ENCODE measurements at regions not wholly inside any gene's neighbourhood (a gene's known extent, or its start where the extent isn't known, plus 50 kb on each side); places are given as distances from the start of the nearest gene placed in this dataset.

DNA sequence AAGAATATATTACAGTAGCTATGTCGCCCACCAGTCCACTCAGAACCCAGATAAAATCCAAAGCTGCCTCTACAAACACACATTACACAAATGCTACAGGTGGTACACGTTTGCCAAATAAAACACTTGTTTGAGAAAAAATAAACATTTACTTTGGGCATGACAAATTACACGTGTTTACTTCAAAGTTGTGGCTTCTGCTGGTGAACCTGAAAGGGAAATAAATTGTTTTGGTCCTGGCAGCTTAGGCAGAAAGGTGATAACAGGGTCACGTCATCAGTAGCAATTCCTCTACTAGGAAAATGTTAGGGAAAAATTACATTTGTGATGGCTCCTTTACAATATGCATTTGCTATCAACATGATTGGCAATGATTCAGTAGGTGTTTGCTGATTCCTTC is 497.3 kb upstream of the WWC1 start:
- ATAC-seq (no peak), DNase-seq (no peak)
- Mint-ChIP-seq H3K27me3 (no peaks in the 10 kb centered on the region), H3K27ac (no peak overlapping the region), H3K4me3 (no peak overlapping the region), H3K36me3 (no peaks in the 10 kb centered on the region), H3K4me1 (no peaks in the 10 kb centered on the region), H3K9me3 (peaks cover 0 to 2% (median 0%) of the 10 kb centered on the region in 9 donors)
- POLR2A ChIA-PET, result no interaction called here

DNA sequence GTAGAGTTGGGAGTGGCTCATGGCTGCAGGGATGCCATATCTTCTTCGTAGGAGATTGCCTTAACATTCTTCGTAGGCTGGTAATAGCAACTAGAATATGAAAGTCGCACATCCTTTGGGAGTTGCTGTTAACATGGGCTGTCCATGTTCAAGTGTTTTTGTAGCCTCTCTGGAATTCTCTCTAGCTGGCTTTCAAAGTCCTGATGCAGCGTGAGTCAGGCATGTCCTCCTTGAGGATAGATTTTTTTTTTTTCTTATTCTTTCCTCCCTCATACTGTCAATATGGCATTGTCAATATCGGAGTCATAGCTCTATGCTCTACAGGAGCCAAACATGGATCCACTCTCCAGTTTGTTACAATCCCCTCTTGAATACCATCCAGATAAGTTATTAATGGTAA is 494.8 kb upstream of the WWC1 start:
- Mint-ChIP-seq H3K27me3 (peaks cover 0 to 8% (median 0%) of the 10 kb centered on the region in 5 donors), H3K36me3 (no peaks in the 10 kb centered on the region), H3K4me1 (no peaks in the 10 kb centered on the region), H3K9me3 (peaks cover 0 to 8% (median 0%) of the 10 kb centered on the region in 9 donors), H3K27ac (no peak overlapping the region), H3K4me3 (no peak overlapping the region)
- ATAC-seq (no peak), DNase-seq (no peak)
- POLR2A ChIA-PET, result no interaction called here

DNA sequence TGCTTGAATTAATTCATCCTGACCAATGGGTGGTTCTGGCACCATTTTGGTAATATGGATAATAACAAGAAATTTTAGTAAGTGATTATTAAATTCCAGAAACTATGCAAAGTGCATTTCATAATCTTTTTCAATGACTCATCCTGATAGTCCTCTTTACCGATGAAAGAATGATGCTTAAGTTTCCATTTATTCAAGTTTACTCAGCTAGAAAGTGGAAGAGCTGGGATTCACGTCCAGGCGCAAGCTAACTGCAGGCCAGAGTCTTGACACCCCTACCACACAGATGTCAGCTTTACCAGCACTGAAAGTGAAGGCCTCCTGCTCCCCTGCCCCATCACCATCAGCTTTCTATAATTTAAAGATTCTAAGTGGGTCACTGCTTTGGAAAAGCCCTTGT is 493.5 kb upstream of the WWC1 start:
- no peak for DNase-seq
- H3K27ac Mint-ChIP-seq, result no peak overlapping the region
- no peak overlapping the region for H3K4me3 Mint-ChIP-seq
- peaks cover 0 to 10% (median 0%) of the 10 kb centered on the region in 9 donors for H3K9me3 Mint-ChIP-seq
- peaks cover 0 to 10% (median 0%) of the 10 kb centered on the region in 5 donors for H3K27me3 Mint-ChIP-seq
- no peaks in the 10 kb centered on the region for H3K36me3 Mint-ChIP-seq
- ATAC-seq, result no peak
- no peaks in the 10 kb centered on the region for H3K4me1 Mint-ChIP-seq
- POLR2A ChIA-PET, result no interaction called here

DNA sequence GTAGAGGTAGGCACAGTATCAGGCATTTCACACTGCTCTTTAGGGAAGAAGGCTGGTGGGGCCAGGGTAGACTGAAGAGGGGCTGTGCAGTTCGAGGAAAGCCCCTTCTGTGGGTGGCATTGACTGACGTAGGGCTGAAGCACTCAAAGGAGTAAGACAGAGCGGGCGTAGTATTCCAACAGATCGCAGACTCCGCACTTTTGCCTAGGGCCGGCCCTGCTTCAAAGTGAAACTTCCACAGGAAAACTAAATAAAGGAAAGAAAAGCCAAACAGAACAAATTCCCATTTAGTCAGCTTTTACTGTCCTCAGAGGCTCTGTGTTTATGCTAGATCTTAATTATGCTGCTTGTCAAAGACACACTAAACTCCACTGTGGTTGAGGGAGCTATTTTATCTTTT is 493.0 kb upstream of the WWC1 start:
- POLR2A ChIA-PET, result no interaction called here
- H3K36me3 Mint-ChIP-seq, result no peaks in the 10 kb centered on the region
- no peak for ATAC-seq
- peaks cover 0 to 10% (median 0%) of the 10 kb centered on the region in 9 donors for H3K9me3 Mint-ChIP-seq
- DNase-seq, result no peak
- peaks cover 0 to 10% (median 0%) of the 10 kb centered on the region in 5 donors for H3K27me3 Mint-ChIP-seq
- H3K4me3 Mint-ChIP-seq, result no peak overlapping the region
- H3K4me1 Mint-ChIP-seq, result no peaks in the 10 kb centered on the region
- H3K27ac Mint-ChIP-seq, result no peak overlapping the region

DNA sequence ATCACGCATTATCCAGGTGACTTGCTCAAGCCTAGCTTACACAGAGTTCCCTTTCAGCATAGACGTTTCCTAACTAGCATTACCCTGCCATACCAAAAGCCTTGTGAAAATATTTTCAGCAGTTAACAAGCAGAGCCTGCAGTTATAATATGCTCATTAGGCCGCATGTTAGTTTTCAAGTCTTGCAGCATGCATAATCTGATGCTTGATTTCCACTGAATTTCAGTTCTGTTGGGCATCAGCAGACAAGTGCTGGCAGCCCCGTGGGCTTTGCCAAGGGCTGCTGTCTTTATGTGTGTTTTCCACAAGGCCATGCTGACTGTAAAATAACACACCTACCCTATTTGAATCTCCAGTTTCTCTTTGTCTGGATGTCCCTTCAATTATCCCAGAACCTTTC is 491.0 kb upstream of the WWC1 start:
- DNase-seq (no peak), ATAC-seq (no peak)
- H3K36me3 Mint-ChIP-seq, result no peaks in the 10 kb centered on the region
- H3K4me1 Mint-ChIP-seq, result no peaks in the 10 kb centered on the region
- POLR2A ChIA-PET, result no interaction called here
- H3K9me3 Mint-ChIP-seq, result peaks cover 0 to 10% (median 0%) of the 10 kb centered on the region in 9 donors
- no peak overlapping the region for H3K4me3 Mint-ChIP-seq
- no peak overlapping the region for H3K27ac Mint-ChIP-seq
- peaks cover 0 to 10% (median 0%) of the 10 kb centered on the region in 5 donors for H3K27me3 Mint-ChIP-seq

DNA sequence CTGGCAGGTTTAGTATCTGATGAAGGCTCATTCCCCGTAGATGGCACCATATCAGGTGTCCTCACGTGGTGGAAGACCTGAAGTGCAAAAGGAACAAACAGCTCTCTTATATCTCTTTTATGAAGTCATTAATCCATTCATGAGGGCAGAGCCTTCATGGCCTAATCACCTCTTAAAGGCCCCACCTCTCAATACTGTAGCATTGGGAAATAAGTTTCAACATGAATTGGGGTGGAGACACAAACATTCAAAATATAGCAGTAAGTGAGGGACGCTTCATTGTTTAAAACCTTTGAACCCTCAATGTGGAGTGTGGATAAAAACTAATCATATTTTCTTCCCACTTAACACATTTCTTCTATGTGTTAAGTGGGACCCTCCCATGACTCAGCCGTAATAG is 489.4 kb upstream of the WWC1 start:
- no peak for DNase-seq
- ATAC-seq, result no peak
- peaks cover 0 to 10% (median 0%) of the 10 kb centered on the region in 5 donors for H3K27me3 Mint-ChIP-seq
- H3K36me3 Mint-ChIP-seq, result no peaks in the 10 kb centered on the region
- no peak overlapping the region for H3K27ac Mint-ChIP-seq
- H3K4me1 Mint-ChIP-seq, result no peaks in the 10 kb centered on the region
- no peak overlapping the region for H3K4me3 Mint-ChIP-seq
- POLR2A ChIA-PET, result no interaction called here
- H3K9me3 Mint-ChIP-seq, result peaks cover 0 to 10% (median 0%) of the 10 kb centered on the region in 9 donors

DNA sequence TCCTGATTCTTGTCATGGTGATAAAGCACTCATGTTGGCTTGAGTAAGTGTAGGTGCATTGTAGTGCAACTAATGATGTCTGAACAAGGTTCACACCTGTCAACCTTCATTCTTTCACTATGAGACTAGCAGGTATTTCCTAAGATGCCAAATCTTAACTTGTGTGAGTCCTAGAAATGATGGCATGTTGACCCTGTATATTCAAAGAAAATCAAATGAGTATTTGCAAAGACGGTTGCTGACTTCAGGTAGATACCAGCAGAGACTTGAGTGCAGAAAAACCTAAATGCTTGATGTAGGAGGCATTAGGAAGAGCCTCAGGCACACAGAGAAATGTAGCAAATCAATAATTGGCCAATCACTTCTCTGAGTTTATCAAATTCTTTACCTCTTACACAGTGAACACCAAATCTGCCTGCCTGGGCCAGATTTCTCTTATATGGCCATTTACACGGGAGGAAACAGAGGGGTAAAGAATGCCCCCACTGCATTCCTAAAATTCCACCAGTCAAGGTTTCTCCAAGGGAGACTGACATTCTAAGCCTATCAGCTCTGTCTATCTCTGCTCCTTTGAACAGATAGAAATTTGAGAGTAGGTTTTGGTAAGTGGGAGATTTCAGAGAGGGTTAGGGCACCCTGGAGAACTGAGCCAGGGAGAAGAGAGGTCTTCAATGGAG is 488.6 kb upstream of the WWC1 start:
- POLR2A ChIA-PET, result no interaction called here
- Mint-ChIP-seq H3K9me3 (peaks cover 0 to 10% (median 0%) of the 10 kb centered on the region in 9 donors), H3K4me3 (no peak overlapping the region), H3K36me3 (no peaks in the 10 kb centered on the region), H3K27me3 (peaks cover 0 to 10% (median 0%) of the 10 kb centered on the region in 5 donors), H3K4me1 (no peaks in the 10 kb centered on the region), H3K27ac (no peak overlapping the region)
- ATAC-seq, result no peak
- DNase-seq, result no peak

DNA sequence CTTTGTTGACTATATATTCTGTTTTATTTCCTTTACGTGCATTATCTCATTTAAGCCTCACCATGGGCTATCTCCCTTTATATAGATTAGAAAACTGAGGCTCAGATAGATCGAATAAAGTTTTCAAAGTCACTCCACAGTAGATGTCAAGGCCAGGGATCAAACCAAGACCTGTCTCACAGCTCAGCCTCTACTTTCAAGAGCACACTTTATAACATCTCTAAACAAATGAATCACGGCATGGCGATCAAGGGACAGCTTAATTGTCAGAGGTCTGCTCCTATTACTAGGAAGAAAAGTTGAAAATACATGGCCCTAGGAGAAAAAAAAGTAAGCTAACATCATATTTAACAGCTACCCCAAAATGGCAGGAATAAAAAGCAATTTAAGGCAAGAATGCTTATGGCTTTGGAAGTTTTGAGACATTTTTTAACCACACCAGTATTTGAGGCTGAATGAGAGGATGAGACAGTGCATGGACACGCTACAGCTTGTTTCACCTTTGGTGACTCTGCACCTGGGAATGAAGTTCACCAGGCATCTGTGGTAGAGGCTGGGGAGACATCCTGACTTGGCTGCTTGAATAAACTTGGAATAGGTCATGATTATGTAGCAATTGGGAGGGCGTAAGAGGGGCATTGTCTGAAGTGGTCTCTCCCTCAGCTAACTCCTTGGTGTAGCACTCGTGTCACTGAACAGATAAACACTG is 486.8 kb upstream of the WWC1 start:
- Mint-ChIP-seq H3K27ac (no peak overlapping the region), H3K9me3 (peaks cover 0 to 10% (median 0%) of the 10 kb centered on the region in 9 donors), H3K4me3 (no peak overlapping the region), H3K36me3 (no peaks in the 10 kb centered on the region), H3K4me1 (no peaks in the 10 kb centered on the region), H3K27me3 (peaks cover 0 to 10% (median 0%) of the 10 kb centered on the region in 5 donors)
- POLR2A ChIA-PET, result no interaction called here
- DNase-seq (no peak), ATAC-seq (no peak)

DNA sequence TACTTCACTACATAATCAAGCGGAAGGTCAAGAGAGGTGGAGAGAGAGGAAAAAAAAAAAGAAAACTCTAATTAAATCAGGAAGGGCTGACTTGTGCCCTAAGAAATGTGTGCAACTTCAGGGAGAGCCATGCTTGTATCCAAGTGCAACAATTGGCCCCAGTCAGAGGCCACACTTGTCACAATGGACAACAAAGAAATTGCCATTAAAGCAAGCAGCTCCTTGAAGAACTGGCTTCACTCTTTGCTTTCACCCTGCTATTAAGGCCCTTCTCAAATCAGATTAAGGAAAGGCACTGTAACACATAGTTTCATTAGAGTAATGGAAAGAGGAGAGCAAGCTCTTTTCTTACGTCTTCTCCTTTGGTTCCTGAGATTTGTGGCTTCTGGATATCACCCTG is 480.9 kb upstream of the WWC1 start:
- ATAC-seq (no peak), DNase-seq (no peak)
- POLR2A ChIA-PET, result no interaction called here
- Mint-ChIP-seq H3K4me1 (no peaks in the 10 kb centered on the region), H3K27me3 (peaks cover 0 to 3% (median 0%) of the 10 kb centered on the region in 5 donors), H3K27ac (no peak overlapping the region), H3K9me3 (peaks cover 0 to 4% (median 0%) of the 10 kb centered on the region in 9 donors), H3K36me3 (no peaks in the 10 kb centered on the region), H3K4me3 (no peak overlapping the region)

DNA sequence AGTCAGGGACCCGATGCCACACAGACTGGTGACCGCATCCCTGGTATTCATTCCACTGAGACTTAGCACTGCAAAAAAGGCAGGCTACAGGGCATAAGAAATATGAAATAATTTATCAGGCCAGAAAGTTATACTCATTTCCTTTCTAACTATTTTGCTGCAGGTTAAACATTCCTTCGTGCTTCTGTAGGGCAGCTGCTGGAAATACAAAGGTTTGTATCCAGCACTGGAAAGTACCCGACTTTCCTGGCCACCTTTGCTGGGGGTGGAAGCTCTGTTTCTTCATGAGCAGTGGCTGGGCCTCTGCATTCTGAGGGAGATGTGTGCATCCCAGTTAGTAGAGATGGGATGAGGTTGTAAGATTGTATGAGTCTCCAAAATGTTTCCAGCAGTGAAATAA is 478.6 kb upstream of the WWC1 start:
- Mint-ChIP-seq H3K27me3 (peaks cover 0 to 3% (median 0%) of the 10 kb centered on the region in 5 donors), H3K36me3 (no peaks in the 10 kb centered on the region), H3K9me3 (peaks cover 0 to 6% (median 0%) of the 10 kb centered on the region in 9 donors), H3K4me1 (no peaks in the 10 kb centered on the region), H3K27ac (no peak overlapping the region), H3K4me3 (no peak overlapping the region)
- DNase-seq (no peak), ATAC-seq (no peak)
- POLR2A ChIA-PET, result no interaction called here

DNA sequence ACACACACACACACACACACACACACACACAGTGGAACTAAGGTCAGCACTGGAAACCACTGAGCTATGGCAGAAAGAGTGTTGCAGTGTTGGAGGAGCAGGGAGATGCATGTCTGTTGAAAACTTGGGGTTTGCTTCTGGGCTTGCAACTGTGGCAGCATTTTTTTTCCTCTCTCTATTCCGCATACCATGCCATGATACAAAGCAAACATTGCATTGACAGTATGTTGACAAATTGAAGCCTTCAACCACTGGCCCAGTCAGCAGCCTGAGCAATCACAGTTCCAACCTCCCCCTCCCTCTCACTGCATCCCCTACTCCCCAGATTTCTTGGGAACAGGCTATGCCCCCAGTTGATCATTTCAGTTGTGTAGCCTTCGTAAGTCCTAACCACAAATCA is 478.1 kb upstream of the WWC1 start:
- no peak for DNase-seq
- ATAC-seq, result no peak
- H3K36me3 Mint-ChIP-seq, result no peaks in the 10 kb centered on the region
- no peak overlapping the region for H3K4me3 Mint-ChIP-seq
- peaks cover 0 to 9% (median 0%) of the 10 kb centered on the region in 9 donors for H3K9me3 Mint-ChIP-seq
- H3K27me3 Mint-ChIP-seq, result peaks cover 0 to 3% (median 0%) of the 10 kb centered on the region in 5 donors
- H3K27ac Mint-ChIP-seq, result no peak overlapping the region
- H3K4me1 Mint-ChIP-seq, result no peaks in the 10 kb centered on the region
- POLR2A ChIA-PET, result no interaction called here

DNA sequence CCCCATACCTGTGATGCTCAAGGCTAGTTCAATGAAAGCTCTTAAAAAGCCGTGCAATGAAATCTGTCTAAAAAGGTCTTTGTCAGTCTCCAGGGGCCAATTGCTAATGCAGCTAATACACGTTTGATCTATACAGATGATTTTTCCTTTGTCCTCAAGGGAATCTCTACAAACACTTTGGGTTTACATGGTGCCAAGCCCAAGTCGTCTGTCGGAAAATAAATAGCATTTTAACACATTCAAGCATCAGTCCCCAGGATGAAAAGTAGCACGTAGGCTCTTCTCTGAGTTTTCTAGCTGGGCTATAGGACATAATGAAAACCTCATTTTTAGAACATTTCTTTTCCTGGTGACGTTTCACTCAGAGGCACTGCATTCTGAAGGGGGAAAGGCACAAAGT is 477.4 kb upstream of the WWC1 start:
- peaks cover 0 to 9% (median 0%) of the 10 kb centered on the region in 9 donors for H3K9me3 Mint-ChIP-seq
- H3K27me3 Mint-ChIP-seq, result peaks cover 0 to 3% (median 0%) of the 10 kb centered on the region in 5 donors
- DNase-seq (no peak), ATAC-seq (no peak)
- no peaks in the 10 kb centered on the region for H3K36me3 Mint-ChIP-seq
- H3K4me3 Mint-ChIP-seq, result no peak overlapping the region
- no peak overlapping the region for H3K27ac Mint-ChIP-seq
- H3K4me1 Mint-ChIP-seq, result no peaks in the 10 kb centered on the region
- POLR2A ChIA-PET, result no interaction called here

DNA sequence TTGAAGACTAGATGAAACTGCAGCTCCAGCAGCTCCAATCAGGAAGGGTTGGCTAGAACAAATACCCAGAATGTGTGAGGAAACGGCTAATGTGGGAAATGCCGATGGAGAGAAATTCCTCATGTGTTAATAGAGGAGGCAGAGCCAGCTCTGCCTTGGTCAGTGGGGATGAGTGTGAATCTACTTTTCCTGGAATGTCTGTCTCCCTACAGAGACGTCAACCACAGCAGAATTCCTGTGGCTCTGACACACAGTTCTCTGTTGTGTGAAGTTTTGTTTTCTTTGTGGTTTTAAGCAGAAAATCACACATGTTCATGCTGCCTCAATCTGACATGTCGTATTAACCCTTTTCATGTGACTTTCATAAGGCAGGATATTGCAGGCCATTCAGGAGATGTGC is 476.6 kb upstream of the WWC1 start:
- Mint-ChIP-seq H3K27me3 (peaks cover 0 to 3% (median 0%) of the 10 kb centered on the region in 5 donors), H3K4me3 (no peak overlapping the region), H3K36me3 (no peaks in the 10 kb centered on the region), H3K4me1 (no peaks in the 10 kb centered on the region), H3K27ac (no peak overlapping the region), H3K9me3 (peaks cover 0 to 9% (median 0%) of the 10 kb centered on the region in 9 donors)
- ATAC-seq (no peak), DNase-seq (no peak)
- POLR2A ChIA-PET, result no interaction called here
